ENCODE measurements at regions not wholly inside any gene's neighbourhood (a gene's known extent, or its start where the extent isn't known, plus 50 kb on each side); places are given as distances from the start of the nearest gene placed in this dataset.

DNA sequence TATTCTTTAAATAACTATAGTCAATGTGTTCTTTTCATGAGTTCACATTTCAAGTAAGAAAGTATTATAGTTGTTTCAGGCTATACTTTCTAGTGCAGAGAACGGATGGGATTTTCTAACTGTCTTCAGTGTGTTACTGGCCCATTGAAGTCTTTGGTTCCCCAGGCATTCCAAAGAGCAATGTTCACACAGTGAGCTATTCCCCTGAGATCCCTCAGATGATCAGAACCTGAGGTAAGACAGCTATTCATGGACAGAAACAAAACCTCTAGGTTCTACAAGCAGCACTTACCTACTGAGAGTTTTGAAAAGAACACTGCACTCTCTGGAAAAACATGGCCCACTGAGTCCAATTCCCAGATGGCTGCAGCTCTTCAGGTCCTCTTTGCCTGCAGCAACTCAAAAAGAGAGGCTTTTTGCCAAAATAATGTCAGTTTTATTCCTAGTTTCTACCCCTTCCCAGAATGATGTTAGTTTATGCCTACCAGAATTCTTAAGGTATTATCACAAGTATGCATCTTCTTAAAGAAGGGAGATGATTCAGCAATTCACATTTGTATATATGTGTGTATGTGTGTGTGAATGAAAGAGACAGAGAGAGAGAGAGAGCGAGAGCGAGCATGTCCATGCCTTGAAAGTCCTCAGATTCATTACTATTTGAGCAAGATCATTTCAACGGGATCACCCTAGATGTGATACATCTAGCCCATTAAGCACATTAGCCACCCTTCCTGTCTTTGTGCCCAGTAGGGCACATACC is 146.1 kb downstream of the PDHA2 start:
- no peak for DNase-seq (ENCODE audit: low read depth in 3 of 3, low spot score in 2 of 3)

DNA sequence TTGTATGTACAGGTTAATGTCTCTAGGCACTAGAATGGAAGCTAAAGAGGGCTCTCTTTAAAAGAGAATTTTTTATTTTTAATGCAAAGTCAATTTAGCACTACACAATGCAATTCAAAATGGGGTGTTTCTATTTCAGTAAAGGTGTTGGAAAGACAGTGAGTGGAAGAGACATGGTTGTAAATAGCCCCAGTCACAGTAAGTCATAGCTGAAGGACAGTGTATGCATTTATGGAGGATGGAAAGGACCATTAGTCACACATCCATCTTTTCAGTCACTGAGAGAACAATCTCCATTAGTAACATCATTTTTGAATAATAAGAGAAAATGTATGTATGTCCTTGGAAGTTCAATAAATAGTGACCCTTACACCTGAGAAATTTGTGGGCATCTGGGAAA is 148.0 kb downstream of the PDHA2 start:
- DNase-seq (ENCODE audit: low read depth in 3 of 3, low spot score in 2 of 3): no peak

DNA sequence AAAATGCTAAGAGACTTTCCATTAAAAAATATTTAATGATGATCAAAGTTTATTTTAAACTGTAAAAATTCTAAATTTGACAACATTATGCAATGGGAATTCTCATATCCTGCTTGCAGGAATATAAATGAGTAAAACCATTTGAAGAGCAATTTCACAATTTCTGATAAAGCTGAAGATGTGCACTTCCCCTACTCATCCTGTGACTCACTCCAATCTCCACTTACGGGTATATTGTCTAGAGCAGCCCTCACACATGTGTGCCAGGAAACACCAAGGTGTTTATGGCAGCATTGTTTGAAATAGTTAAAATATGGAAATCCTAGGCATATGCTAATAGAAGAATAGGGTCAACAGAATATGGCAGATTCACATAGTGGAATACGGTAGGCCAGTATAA is 158.4 kb downstream of the PDHA2 start:
- DNase-seq (ENCODE audit: low read depth in 3 of 3, low spot score in 2 of 3): no peak

DNA sequence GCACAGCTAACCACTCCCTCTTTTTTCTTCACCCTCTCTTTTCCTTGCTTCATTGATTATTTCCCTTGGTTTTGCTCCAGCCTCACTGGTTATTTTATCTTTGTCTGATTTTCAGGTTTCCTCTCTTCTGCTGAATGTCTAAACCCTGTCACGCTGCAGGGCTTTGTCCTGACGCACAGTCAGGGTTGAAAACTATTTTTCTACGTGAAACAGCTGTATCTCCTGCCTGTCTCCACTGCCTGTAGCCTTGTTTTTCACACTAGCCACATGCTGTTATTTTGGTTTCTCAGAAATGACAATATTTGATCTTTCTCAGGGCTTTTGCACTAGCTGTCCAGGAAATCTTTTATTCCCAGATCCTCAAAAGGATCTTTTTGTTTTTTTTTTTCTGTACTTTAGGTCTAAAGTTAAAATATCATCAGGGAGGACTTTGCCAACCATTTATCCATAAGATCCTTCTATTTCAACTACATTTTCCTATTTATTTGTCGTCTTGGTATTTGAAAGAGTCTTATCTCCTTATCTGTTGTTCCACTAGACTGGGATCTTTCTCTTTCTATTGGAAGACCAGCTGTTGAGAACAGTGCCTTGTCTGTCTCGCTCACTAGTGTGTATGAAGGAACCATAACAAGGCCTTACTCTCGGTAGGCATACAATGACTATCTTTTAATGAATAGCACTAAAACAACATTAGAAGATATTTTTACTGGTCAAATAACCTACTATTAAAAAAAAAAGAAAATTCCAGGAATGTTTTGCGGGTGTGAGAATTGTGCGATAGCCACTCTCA is 164.3 kb downstream of the PDHA2 start:
- no peak for DNase-seq (ENCODE audit: low read depth in 3 of 3, low spot score in 2 of 3)

DNA sequence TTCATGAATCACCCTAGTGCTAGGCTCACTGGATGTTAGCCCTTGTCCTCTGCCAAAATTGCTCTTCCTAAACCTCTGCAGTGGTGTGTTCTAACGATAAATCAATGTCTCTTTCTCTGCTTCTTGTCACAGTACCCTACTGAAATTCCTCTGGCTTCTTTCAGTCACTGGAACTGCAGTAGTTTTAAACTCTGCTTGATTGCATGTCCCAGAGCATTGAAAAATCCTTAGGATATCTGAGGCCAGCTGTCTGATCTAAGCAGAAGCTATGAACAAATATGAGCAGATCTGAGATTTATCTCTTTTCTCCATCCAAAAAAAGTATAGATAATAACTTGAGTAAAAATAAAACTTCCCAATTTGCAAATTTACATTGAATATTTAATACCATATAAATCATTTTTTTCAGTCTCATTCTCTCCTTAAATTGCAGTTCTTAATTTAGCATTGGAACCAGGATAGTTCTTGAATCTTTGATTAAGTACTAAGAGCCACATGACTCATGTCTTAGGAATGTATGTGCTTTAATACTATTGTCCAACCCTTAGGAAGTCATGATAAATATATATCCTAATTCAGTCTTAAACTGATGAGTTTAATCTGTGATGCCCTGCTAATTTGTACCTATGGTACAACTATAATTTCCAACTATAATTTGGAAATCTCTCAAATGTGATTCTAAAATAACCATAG is 169.7 kb downstream of the PDHA2 start:
- no peak for DNase-seq (ENCODE audit: low read depth in 3 of 3, low spot score in 2 of 3)

DNA sequence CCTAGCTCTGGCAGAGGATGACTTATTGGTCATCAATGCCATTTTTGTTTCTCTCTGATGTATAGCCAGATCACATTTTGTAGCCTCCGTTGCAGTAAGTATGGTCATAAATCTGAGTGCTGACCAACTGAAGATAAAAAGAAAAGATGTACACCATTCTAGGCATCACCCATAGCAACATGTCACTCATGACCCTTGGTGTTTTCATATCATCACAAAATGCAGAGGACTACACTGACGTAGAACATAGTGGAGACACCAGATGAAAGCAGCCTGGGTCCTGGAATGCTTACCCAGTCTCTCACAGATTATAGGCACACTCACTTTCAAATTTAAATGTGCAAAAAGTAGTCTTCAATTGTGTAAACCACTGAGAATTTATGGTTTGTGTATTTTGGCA is 172.8 kb downstream of the PDHA2 start:
- no peak for DNase-seq (ENCODE audit: low read depth in 3 of 3, low spot score in 2 of 3)

DNA sequence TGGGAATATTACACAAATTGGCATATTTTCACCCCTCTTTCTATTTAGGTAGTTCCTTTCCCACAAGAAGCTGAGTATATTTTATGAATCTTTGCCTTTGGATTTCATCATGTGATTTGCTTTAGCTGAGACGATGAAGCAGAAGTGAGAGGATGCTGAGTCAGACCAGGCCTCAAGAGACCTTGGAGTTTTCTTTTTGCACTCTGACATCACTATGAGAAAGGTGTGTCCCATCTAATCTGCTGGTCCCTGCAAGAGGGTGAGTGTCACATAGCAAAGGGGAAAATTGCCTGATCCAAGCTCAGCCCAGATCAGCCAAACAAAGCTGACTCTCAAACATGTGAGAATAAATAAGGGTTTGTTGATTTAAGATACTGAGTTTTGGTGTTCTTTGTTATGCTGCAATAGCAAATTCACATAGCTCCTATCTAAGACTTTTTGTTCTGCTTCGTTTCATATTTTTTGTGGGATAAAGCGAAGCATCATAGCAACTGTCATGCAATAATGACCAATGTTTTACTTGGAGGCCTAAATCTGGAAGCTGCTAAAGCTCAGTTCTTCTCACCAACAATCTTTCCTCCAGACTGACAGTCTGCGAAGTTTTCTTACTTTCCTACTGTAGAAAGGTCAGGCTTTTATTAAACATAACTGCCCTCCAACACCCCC is 176.9 kb downstream of the PDHA2 start:
- no peak for DNase-seq (ENCODE audit: low read depth in 3 of 3, low spot score in 2 of 3)

DNA sequence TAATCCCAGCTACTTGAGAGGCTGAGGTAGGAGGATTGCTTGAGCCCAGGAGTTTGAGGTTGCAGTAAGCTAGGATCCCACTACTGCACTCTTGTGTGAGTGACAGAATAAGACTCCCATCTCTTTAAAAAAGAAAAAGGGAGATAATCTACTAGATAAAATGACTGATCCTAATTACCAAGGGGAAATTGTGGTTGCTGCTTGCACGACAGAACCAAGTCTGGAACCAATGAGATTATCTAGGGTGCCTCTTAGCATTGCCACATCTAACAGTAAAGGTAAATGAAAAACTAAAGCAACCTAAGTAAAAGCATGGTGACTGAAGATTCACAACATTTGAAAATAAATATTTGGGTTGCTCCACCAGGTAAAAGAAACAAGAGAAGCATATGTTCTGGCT is 185.1 kb downstream of the PDHA2 start:
- DNase-seq (ENCODE audit: low read depth in 3 of 3, low spot score in 2 of 3): no peak

DNA sequence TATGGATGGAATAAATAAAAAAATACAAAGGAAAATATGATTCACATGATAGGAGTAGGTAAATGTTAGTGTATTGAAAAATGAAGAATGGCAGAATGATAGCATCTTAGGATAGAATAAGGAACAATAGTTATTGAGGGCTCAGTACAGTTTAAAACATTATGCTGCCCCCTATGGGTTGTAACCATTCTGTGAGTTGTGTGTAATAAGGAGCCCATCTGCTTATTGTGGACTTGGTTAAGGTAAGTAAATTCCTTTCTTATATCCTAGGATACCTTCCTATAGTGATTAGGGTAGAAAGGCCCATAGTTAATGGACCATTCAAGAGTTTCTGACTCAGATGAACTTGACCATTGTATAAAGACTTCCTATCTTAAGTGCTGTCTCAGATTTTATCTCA is 195.8 kb downstream of the PDHA2 start:
- no peak for DNase-seq (ENCODE audit: low read depth in 3 of 3, low spot score in 2 of 3)

DNA sequence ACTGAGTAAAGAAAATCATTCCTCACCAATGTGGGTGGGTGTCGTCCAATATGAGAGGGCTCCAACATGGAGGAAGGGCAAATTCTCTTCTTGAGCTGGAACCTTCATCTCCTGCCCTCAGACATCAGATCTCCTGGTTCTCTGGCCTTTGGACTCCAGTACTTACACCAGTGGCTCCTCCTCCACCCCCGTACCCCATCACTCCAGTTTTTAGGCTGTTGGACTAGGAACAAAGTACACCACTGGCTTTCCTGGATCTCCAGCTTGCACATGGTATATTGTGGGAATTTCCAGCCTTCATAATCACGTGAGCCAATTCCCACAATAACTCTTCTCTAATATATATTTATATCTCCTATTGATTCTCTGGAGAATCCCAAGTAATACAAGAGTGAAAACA is 196.9 kb downstream of the PDHA2 start:
- DNase-seq (ENCODE audit: low read depth in 3 of 3, low spot score in 2 of 3): no peak

DNA sequence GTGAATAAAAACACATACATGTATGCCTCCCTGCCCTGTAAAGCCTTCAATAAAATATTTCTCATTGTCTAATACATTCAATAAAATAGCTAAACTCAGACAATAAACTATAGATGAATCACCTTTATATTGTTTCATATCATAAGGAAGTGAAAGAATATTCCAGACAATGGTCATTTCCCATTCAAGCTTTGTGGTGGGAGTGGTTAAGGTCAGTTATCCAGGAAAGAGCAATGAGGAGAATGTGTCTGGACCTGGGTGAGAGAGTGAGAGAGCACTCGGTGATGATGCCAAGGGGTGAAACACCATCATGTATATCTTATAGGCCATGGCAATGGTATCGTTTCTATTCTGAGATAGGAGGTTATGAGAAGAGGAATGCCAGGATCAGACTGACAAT is 197.8 kb downstream of the PDHA2 start:
- no peak for DNase-seq (ENCODE audit: low read depth in 3 of 3, low spot score in 2 of 3)

DNA sequence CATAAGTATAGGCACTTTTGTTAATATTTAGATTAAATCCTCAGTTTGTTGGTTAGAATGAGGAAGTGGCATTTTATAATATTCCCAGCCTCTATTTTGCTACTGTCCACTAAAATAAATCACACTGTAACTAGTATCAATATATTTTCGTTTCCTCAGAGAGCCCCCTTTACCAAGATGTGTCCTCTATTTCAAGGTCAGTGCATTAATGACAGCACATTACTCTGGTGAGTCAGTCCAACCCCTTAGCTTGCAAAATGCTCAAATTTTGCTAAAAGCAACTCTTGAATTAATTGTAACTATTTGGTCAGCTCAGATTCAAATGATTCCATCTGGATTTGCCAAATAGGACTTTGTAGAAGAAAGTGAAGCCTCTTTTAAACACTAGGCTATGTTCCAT is 199.3 kb downstream of the PDHA2 start:
- no peak for DNase-seq (ENCODE audit: low read depth in 3 of 3, low spot score in 2 of 3)

DNA sequence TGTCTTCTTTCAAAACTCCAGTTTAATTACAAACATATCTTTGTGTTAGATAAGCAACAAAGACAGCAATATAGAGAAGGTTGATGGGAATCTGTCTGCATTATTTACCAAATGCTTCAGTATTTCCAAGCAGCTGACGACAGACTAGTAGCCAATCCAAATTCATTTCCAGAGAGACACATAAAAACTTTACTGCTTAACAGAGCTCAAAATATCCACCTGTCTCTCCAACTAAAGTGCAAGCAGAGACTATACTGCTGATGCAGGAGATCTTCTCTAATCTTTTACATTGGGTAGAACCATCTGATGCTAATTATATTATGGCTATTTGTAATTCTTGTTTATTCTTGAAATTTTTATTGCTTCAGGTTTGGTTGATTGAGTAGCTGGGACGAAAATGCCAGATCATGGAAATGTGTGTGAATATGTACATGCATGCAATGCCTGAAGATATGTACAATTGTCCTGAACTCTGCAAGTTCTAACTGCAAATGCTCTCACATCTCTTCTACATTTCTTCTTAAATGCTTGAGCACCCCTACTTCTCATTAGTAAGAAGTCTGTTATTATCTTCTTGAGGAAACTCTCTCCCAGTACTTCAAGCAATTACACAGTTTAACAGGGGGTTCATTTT is 200.0 kb downstream of the PDHA2 start:
- no peak for DNase-seq (ENCODE audit: low read depth in 3 of 3, low spot score in 2 of 3)

DNA sequence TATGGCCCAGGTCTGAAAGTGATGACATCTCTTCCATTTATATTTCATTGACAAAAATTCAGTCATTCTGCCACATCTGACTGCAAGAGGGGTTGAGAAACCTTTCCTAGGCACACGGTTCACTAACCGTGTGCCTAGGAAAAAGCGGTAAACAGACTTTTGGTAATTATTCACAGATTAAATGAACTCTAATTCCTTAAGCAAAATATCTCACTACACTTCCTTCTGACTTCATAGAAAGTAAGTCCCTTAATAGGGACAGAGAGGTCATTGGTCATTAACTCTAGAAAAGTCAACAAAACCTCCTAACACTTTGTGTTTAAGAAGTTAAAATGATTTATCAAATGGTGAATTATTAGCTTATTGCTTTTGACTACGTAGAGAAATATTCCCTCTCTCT is 205.1 kb downstream of the PDHA2 start:
- DNase-seq (ENCODE audit: low read depth in 3 of 3, low spot score in 2 of 3): no peak

DNA sequence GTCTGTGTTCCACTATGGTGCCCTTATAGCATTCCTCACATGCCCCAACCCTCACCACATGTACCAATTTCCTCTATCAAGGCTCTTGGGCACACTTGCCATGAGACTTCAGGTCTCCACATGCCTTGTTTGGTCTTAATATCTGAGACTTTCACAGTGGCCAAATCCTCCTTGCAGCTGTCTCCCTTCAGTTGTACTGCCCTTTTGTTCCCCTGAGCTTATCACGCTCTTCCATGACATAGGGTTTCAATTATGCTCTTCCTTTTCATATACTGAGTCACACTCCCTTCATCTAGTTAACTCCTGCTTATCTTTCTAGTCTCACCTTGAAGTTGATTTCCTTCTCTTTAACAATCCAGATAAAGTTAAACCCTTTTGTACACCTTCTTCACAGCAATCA is 212.9 kb downstream of the PDHA2 start:
- DNase-seq (ENCODE audit: low read depth in 3 of 3, low spot score in 2 of 3): no peak

DNA sequence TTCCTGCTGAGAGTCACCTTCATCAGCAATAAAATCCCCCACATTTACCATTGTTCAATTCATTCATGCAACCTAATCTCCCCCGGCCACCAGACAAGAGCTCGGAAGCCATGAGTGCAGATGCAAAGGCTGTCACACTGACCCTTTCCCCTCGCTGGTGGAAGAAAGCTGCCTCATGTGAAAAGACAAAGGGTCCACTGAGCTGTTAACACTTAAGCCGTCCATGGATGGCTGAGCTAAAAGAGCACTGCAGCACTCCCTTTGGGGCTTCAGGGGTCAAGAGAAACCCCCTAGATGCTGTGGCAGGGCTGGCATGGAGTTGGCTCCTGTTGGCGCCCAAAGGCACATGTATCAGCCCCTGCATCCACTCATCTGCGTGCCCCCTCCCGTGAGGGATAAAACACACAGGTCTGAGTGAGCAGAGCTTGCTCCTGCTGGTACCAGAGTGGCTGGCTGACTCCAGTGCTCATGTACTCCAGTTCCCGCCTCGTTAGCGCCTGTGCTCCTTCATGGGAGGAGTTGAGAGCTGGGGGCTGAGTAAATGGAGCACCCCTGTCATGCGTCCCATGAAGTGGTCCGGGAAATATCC is 216.5 kb downstream of the PDHA2 start:
- DNase-seq (ENCODE audit: low read depth in 3 of 3, low spot score in 2 of 3): no peak

DNA sequence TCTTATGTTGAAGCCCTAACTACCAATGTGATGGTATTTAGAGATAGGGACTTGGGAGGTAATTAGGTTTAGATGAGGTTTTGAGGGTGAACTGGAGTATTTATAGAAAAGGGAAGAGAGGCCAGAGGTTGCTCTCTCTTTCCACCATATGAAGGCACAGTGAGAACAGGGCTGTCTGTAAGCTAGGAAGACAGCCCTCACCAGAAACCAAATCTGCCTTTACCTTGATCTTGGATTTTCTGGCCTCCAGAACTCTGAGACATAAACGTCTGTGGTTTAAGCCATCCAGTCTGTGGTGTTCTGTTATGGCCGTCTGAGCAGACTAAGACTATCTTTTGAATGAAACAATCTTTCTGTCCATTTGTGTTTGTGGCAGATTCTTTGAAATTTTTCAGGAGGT is 223.7 kb downstream of the PDHA2 start:
- no peak for DNase-seq (ENCODE audit: low read depth in 3 of 3, low spot score in 2 of 3)

DNA sequence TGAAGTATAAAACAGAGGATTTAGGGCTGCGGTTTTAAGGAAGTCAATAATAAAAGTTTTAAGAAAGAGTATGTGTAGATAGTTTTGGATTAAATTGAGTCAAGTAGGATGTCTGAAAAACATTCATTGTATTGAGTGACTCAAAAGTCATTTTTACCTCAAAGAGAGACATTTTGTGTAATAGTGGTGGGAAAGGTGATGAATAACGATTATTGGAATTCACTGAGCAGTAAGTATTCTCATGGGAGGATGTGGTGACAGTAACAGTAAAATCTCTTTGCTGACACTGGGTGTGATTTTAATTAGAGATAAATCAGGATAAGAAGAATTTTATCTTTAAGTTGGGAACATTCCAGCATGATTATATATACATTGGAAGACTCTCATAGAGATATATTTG is 233.6 kb downstream of the PDHA2 start:
- DNase-seq (ENCODE audit: low read depth in 3 of 3, low spot score in 2 of 3): no peak

DNA sequence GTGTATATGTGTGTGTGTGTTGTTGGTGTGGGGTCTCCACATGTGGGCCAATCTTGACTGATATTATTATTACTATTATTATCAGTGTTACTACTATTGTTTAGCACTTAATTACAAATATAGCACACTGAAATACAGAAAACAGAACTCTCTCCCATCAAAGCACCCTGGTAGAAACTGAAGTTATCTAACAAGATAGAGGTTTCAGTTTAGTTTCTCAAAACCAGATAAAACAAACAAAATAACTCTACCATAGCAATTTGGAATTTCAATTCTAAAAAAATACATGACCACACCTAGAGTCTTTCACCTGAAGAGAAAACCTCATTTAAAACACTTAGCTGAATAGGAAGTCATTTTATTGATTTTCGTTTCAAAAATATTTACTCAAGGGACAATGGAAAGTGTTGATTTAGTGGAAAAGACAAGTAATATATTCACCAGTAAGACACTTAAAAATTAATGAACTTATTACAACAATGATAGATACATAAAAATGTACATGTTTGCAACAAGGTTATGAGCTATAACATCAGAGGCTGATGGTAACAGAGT is 252.3 kb downstream of the PDHA2 start:
- DNase-seq (ENCODE audit: low read depth in 3 of 3, low spot score in 2 of 3): no peak

DNA sequence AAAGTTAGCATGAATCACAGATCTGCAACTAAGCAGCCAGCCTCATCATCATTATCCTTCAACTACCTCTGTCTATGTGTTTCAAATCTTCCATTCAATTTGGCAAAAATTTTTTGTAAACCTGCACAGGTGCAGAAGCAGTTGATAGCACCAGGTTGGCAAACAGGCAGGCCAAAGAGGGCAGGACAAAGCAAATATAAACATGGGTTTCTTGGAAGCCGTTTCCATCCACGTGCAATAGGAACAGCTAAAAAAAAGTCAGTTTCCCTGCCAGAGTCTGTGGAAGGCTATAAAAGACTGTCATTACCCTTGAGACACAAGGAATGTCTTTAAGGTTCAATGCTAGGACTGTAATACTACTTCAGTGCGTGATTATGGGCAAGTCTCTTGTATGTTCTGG is 253.2 kb downstream of the PDHA2 start:
- no peak for DNase-seq (ENCODE audit: low read depth in 3 of 3, low spot score in 2 of 3)

Measured in right renal cortex interstitium (tissue), 3 donors.